Suprapubic skin (tissue), 4 donors: ENCODE measurements at regions not wholly inside any gene's neighbourhood (a gene's known extent, or its start where the extent isn't known, plus 50 kb on each side); places are given as distances from the start of the nearest gene placed in this dataset.

Experiments used
- DNase-seq, 2 donors: peaks; one replicate each; pipeline ENCODE4 v3.0.0-alpha.2; 2019; ENCODE audit warnings: low spot score in 2 of 2
- H3K27ac ChIP-seq: fragments of 200-600 bp; sonication (generic); one replicate; pipeline ENCODE4 v1.5.1; 2019
- H3K27me3 ChIP-seq: fragments of 200-600 bp; sonication (generic); one replicate; pipeline ENCODE4 v1.5.1; 2019
- H3K36me3 ChIP-seq: fragments of 200-600 bp; sonication (generic); one replicate; pipeline ENCODE4 v1.5.1; 2019
- H3K4me1 ChIP-seq: fragments of 200-600 bp; sonication (generic); one replicate; pipeline ENCODE4 v1.5.1; 2019
- H3K4me3 ChIP-seq: fragments of 200-600 bp; sonication (generic); one replicate; pipeline ENCODE4 v1.5.1; 2019; ENCODE audit warnings: mild to moderate bottlenecking
- H3K9me3 ChIP-seq: fragments of 200-600 bp; sonication (generic); one replicate; pipeline ENCODE4 v1.5.1; 2019
- CTCF ChIP-seq, 2 donors: fragments of 200-600 bp in 1 of 2; fragments of 450-650 bp in 1 of 2; sonication (generic) in 1 of 2; IDR thresholded peaks; one replicate each; pipeline ENCODE4 v1.5.1; 2016 to 2019; ENCODE audit warnings: antibody characterized with exemption in 2 of 2, mild to moderate bottlenecking in 1 of 2, moderate library complexity in 1 of 2
- EP300 ChIP-seq: sonication (generic); formaldehyde crosslinking; IDR thresholded peaks from one replicate; pipeline ENCODE4 v1.6.1; 2017; ENCODE audit warnings: antibody characterized with exemption
- POLR2A ChIP-seq, 2 donors: fragments of 450-650 bp; IDR thresholded peaks; one replicate each; pipeline ENCODE4 v1.6.1; 2017; ENCODE audit warnings: antibody characterized with exemption in 2 of 2, mild to moderate bottlenecking in 2 of 2, moderate library complexity in 2 of 2
- POLR2AphosphoS5 ChIP-seq, 3 donors: sonication (generic); formaldehyde crosslinking; IDR thresholded peaks; one replicate each; pipeline ENCODE4 v1.6.1; 2017; ENCODE audit warnings: antibody characterized with exemption in 3 of 3
- WGBS: methylation state at CpG from one replicate; pipeline ENCODE4 v1.1.5; 2018; 5-methylcytosine and 5-hydroxymethylcytosine counted together

DNA sequence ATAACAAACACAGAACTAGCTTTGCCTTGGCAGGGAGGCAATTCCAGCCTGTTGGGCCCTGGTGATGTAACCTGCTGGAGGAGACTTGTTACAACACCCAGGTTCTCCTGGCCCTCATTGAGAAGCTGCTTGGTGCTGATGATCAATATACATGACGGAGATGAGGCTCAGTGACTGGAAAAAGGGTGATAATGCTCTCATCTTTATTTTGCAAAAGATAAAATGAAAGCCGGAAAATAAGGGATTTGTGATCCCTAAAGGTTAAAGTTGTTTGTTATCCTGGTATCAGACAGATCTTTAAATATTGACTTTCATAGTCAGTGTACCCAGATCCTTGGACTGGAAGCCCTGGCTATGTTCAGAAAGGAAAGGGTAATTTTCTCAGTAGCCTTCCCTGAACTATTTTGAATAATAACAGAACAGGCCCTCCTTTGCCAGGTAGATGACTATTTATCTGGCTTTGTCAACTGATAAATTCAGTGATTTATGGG lies 118.9 kb upstream of the MEIS2 start:
- TF ChIP-seq CTCF (IDR thresholded peaks at IDR 0.05) (no peak), EP300 (no peak), POLR2A (IDR thresholded peaks at IDR 0.05) (no peak), POLR2AphosphoS5 (IDR thresholded peaks at IDR 0.05) (no peak)
- Histone ChIP-seq H3K4me1 (no peaks in the 10 kb centered on the region), H3K27me3 (no peaks in the 10 kb centered on the region), H3K36me3 (no peaks in the 10 kb centered on the region), H3K27ac (no peak overlapping the region), H3K4me3 (no peak overlapping the region), H3K9me3 (no peaks in the 10 kb centered on the region)
- no peak for DNase-seq
- WGBS, result 87% methylated on average over 2 of the region's 2 CpGs

GRCh38 chr15:37220949-37221670 lies 120.8 kb upstream of the MEIS2 start:
- Histone ChIP-seq H3K36me3 (no peaks in the 10 kb centered on the region), H3K27ac (no peak overlapping the region), H3K27me3 (no peaks in the 10 kb centered on the region), H3K9me3 (no peaks in the 10 kb centered on the region), H3K4me3 (no peak overlapping the region), H3K4me1 (no peaks in the 10 kb centered on the region)
- 50% methylated on average over 9 of the region's 9 CpGs for WGBS
- TF ChIP-seq POLR2AphosphoS5 (IDR thresholded peaks at IDR 0.05), result no peak
- no peak for TF ChIP-seq CTCF (IDR thresholded peaks at IDR 0.05)
- TF ChIP-seq POLR2A (IDR thresholded peaks at IDR 0.05), result no peak
- TF ChIP-seq EP300, result no peak
- DNase-seq, result no peak

GRCh38 chr15:37221671-37222145 lies 121.4 kb upstream of the MEIS2 start:
- TF ChIP-seq POLR2AphosphoS5 (IDR thresholded peaks at IDR 0.05), result no peak
- no peak for TF ChIP-seq CTCF (IDR thresholded peaks at IDR 0.05)
- no peak for TF ChIP-seq EP300
- no peak for TF ChIP-seq POLR2A (IDR thresholded peaks at IDR 0.05)
- WGBS, result 59% methylated on average over 7 of the region's 7 CpGs
- Histone ChIP-seq H3K9me3 (no peaks in the 10 kb centered on the region), H3K36me3 (no peaks in the 10 kb centered on the region), H3K27me3 (no peaks in the 10 kb centered on the region), H3K4me3 (no peak overlapping the region), H3K4me1 (no peaks in the 10 kb centered on the region), H3K27ac (no peak overlapping the region)
- no peak for DNase-seq

- Histone ChIP-seq H3K27ac (no peak overlapping the region), H3K36me3 (no peaks in the 10 kb centered on the region), H3K4me3 (no peak overlapping the region), H3K4me1 (no peaks in the 10 kb centered on the region), H3K27me3 (no peaks in the 10 kb centered on the region), H3K9me3 (no peaks in the 10 kb centered on the region)
- no peak for DNase-seq
- TF ChIP-seq POLR2A (IDR thresholded peaks at IDR 0.05), result no peak
- TF ChIP-seq POLR2AphosphoS5 (IDR thresholded peaks at IDR 0.05), result no peak
- TF ChIP-seq EP300, result no peak
- no peak for TF ChIP-seq CTCF (IDR thresholded peaks at IDR 0.05)
- WGBS, result 84% methylated on average over 1 of the region's 1 CpG
Measured at GRCh38 chr15:37223089-37223488, 122.7 kb upstream of the MEIS2 start.

- Histone ChIP-seq H3K4me3 (no peak overlapping the region), H3K9me3 (peaks cover 2% of the 10 kb centered on the region), H3K36me3 (no peaks in the 10 kb centered on the region), H3K27me3 (no peaks in the 10 kb centered on the region), H3K27ac (no peak overlapping the region), H3K4me1 (no peaks in the 10 kb centered on the region)
- DNase-seq, result no peak
- 75% methylated on average over 5 of the region's 5 CpGs for WGBS
- TF ChIP-seq EP300 (no peak), POLR2A (IDR thresholded peaks at IDR 0.05) (no peak), POLR2AphosphoS5 (IDR thresholded peaks at IDR 0.05) (no peak)
Measured at GRCh38 chr15:37229855-37230619, 129.7 kb upstream of the MEIS2 start.
